Transverse colon (tissue), 4 donors: ENCODE measurements at regions not wholly inside any gene's neighbourhood (a gene's known extent, or its start where the extent isn't known, plus 50 kb on each side); places are given as distances from the start of the nearest gene placed in this dataset.

Experiments
- DNase-seq: peaks from one replicate; pipeline ENCODE4 v3.0.0-alpha.2; 2019
- H3K27ac ChIP-seq, 4 donors: fragments of 200-600 bp; sonication (generic); 2 replicates each; pipeline ENCODE4 v1.5.1; 2016 to 2018; ENCODE audit warnings: inconsistent platforms in 4 of 4
- H3K27me3 ChIP-seq: fragments of 200-600 bp; sonication (generic); 2 replicates; pipeline ENCODE4 v1.5.1; 2017; ENCODE audit warnings: inconsistent platforms
- H3K36me3 ChIP-seq, 4 donors: fragments of 200-600 bp; sonication (generic); 2 replicates each; pipeline ENCODE4 v1.5.1; 2017 to 2019; ENCODE audit warnings: inconsistent platforms in 4 of 4
- H3K4me1 ChIP-seq, 4 donors: fragments of 200-600 bp; sonication (generic); 2 replicates each; pipeline ENCODE4 v1.5.1; 2017 to 2020; ENCODE audit warnings: inconsistent platforms in 4 of 4
- H3K4me3 ChIP-seq, 4 donors: fragments of 200-600 bp; sonication (generic); 1 replicate in 1 of 4; 2 replicates in 3 of 4; pipeline versions ENCODE4 v1.5.1 to v1.6.1; 2017 to 2019; ENCODE audit warnings: inconsistent platforms in 4 of 4
- H3K9me3 ChIP-seq, 2 donors: fragments of 200-600 bp; sonication (generic); 2 replicates each; pipeline ENCODE4 v1.5.1; 2017 to 2019; ENCODE audit warnings: inconsistent platforms in 2 of 2
- EP300 ChIP-seq: sonication (generic); formaldehyde crosslinking; IDR thresholded peaks from one replicate; pipeline ENCODE4 v1.6.1; 2017; ENCODE audit warnings: antibody characterized with exemption, low read depth
- POLR2A ChIP-seq: fragments of 450-650 bp; IDR thresholded peaks from one replicate; pipeline ENCODE4 v1.6.1; 2016; ENCODE audit warnings: antibody characterized with exemption, mild to moderate bottlenecking, moderate library complexity
- POLR2AphosphoS5 ChIP-seq, 3 donors: sonication (generic); formaldehyde crosslinking; IDR thresholded peaks; one replicate each; pipeline ENCODE4 v1.6.1; 2016; ENCODE audit warnings: antibody characterized with exemption in 3 of 3
- WGBS, 2 donors: methylation state at CpG; one replicate each; pipeline ENCODE4 v1.1.5; 2018; ENCODE audit warnings: low coverage in 1 of 2; 5-methylcytosine and 5-hydroxymethylcytosine counted together
- in situ Hi-C, 4 donors: fragments of 200-750 bp; cut with MboI; loops; one replicate each; pipeline versions ENCODE4 v1.15.0 to v1.15.1; 2017; ENCODE audit warnings: low sequenced_read_pairs in 3 of 4, low pct_ligation_motif_present in 1 of 4, low pct_unique_long_range_greater_than_20kb in 1 of 4
- intact Hi-C: fragments of 100-400 bp; cut with DNase I; formaldehyde crosslinking; loops from one replicate; pipeline ENCODE4 v1.15.1; 2023; ENCODE audit warnings: low total_unique reads
- TF ChIP-seq, protein P1 (sequence below), 5 experiments: fragments of 200-600 bp in 3 of 5; fragments of 450-650 bp in 2 of 5; sonication (generic) in 3 of 5; IDR thresholded peaks; 1 replicate in 2 of 5; 2 replicates in 3 of 5; pipeline ENCODE4 v1.5.1; 2016 to 2017; ENCODE audit warnings: antibody characterized with exemption in 5 of 5, inconsistent platforms in 3 of 5, mild to moderate bottlenecking in 2 of 5, moderate library complexity in 1 of 5

DNA sequence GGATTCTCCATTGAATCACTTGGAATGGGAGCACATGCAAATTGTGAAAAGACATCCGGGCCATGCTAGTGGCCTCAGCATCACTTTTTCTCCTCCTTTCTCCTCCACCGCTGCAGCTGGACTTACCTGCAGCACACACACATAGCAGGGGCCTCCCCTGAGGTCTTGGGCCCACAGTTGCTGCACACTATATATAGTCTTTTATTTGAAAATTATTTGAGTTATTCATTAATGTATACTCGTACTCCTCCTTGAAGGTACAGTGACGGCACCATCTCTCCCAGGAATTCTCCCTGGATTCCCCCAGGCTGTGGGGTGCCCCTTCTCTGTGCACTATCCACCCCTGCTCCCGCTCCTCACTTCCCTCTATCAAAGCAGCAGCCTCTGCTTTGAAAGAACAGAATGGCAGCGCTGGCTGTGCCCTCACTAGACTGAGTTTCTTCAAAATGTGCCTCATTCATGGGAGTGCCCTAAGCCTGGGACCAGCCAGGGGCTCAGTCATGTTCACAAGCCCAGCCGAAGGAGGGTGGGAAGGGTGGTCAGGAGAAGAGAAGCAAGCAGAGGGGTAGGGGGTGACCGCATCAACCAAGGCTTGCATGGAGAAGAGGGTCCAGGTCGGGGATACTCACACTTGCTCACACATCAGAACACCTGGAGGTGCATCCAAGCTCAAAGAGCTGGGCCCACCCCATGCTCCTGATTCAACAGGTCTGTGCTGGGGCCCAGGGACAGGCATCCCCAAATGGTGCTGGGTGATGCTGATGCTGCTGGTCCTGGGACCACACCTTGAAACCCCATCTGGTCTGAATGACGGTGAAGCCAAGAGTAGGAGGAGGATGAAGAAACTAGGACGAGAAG is 156.2 kb upstream of the ZMIZ1 start:
- intact Hi-C loops, result no loop called here

DNA sequence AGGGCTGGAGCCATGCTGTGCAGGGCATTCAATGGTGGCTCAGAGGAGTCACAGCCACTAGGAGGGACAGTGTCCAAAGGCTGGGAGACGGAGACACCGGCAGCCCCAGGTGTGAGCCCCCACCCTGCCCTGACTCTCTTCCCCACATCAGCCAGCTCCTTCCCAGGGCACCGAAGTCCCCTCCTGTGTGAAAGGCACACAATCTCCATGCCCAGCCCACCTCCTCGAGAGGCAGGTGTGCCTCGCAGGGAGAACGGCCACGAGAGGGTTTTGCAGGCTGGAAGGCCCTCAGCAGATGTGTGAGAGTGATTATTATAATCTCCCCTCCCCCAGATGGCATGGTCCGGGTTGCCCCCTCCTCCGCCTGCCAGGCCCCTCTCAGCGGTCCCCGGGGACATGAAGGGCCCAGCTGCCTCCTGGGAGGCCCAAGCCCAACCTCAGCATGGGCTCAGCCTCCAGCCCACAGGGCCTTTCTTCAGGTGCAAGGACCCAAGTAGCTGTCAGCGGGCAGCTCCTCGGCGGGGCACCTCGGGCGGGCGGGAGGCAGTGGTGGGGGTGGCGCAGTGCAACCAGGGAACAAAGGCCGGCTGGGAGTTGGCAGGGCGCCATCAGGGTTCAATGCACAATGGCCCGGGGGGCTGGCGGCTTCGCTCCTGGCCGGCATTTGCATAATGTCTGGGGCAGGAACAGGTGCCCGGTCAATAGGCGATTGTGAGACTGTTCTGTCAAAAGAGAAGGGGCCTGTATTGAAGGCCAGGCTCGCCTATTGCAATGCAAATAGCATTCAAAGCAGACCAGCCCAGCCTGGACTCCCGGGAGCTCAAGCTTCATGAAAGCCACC is 155.3 kb upstream of the ZMIZ1 start:
- no peaks in the 10 kb centered on the region for H3K27me3 ChIP-seq
- WGBS, 2 donors, result 54% methylated on average over 23 of the region's 28 CpGs; no CpG with 5 or more reads in 1 of the 2 donors
- intact Hi-C loops, result no loop called here
- no peaks in the 10 kb centered on the region for H3K36me3 ChIP-seq
- H3K4me1 ChIP-seq, result peaks cover 0 to 16% (median 6%) of the 10 kb centered on the region in 4 donors
- no peak overlapping the region for H3K4me3 ChIP-seq
- H3K27ac ChIP-seq, result no peak overlapping the region
- TF ChIP-seq, protein P1, sequence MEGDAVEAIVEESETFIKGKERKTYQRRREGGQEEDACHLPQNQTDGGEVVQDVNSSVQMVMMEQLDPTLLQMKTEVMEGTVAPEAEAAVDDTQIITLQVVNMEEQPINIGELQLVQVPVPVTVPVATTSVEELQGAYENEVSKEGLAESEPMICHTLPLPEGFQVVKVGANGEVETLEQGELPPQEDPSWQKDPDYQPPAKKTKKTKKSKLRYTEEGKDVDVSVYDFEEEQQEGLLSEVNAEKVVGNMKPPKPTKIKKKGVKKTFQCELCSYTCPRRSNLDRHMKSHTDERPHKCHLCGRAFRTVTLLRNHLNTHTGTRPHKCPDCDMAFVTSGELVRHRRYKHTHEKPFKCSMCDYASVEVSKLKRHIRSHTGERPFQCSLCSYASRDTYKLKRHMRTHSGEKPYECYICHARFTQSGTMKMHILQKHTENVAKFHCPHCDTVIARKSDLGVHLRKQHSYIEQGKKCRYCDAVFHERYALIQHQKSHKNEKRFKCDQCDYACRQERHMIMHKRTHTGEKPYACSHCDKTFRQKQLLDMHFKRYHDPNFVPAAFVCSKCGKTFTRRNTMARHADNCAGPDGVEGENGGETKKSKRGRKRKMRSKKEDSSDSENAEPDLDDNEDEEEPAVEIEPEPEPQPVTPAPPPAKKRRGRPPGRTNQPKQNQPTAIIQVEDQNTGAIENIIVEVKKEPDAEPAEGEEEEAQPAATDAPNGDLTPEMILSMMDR (IDR thresholded peaks at IDR 0.05), result no peak
- TF ChIP-seq EP300, result no peak
- TF ChIP-seq POLR2AphosphoS5 (IDR thresholded peaks at IDR 0.05), result no peak
- no peak for TF ChIP-seq POLR2A
- no peaks in the 10 kb centered on the region for H3K9me3 ChIP-seq
- in situ Hi-C loops, result no loop called here
- DNase-seq, result peak; percentile 76

More for the DNA sequence above, 156.2 kb upstream of the ZMIZ1 start:
- DNase-seq, result no peak
- TF ChIP-seq EP300 (no peak), POLR2AphosphoS5 (IDR thresholded peaks at IDR 0.05) (no peak), POLR2A (no peak)
- TF ChIP-seq, protein P1 (IDR thresholded peaks at IDR 0.05), result no peak
- no peak overlapping the region for H3K27ac ChIP-seq
- 62 to 87% methylated on average over 3 to 11 of the region's 11 CpGs for WGBS, 2 donors
- H3K4me3 ChIP-seq, result no peak overlapping the region
- no peaks in the 10 kb centered on the region for H3K27me3 ChIP-seq
- peaks cover 0 to 16% (median 6%) of the 10 kb centered on the region in 4 donors for H3K4me1 ChIP-seq
- no peaks in the 10 kb centered on the region for H3K36me3 ChIP-seq
- in situ Hi-C loops, result no loop called here
- H3K9me3 ChIP-seq, result no peaks in the 10 kb centered on the region

DNA sequence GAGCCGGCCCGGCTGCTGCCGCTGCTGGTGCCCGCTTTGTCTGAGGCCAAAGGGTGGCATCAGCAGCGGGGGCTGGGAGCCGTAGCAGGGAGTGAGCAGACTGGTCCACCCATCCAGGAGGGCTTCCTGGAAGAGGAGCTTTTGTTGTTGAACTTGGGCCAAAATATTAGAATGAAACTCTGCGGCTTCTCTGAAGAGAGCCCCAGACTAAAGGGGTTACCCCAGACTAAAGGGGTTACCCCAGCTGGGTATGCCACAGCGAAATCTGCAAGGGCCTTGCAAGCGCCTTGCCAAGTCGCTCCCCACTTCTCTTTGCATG is 154.7 kb upstream of the ZMIZ1 start:
- 55% methylated on average over 8 of the region's 10 CpGs; no CpG with 5 or more reads in 1 of the 2 donors for WGBS, 2 donors
- TF ChIP-seq, protein P1 (IDR thresholded peaks at IDR 0.05), result no peak
- TF ChIP-seq POLR2AphosphoS5 (IDR thresholded peaks at IDR 0.05), result no peak
- no peak for TF ChIP-seq EP300
- no peak for TF ChIP-seq POLR2A
- H3K27ac ChIP-seq, result no peak overlapping the region

DNA sequence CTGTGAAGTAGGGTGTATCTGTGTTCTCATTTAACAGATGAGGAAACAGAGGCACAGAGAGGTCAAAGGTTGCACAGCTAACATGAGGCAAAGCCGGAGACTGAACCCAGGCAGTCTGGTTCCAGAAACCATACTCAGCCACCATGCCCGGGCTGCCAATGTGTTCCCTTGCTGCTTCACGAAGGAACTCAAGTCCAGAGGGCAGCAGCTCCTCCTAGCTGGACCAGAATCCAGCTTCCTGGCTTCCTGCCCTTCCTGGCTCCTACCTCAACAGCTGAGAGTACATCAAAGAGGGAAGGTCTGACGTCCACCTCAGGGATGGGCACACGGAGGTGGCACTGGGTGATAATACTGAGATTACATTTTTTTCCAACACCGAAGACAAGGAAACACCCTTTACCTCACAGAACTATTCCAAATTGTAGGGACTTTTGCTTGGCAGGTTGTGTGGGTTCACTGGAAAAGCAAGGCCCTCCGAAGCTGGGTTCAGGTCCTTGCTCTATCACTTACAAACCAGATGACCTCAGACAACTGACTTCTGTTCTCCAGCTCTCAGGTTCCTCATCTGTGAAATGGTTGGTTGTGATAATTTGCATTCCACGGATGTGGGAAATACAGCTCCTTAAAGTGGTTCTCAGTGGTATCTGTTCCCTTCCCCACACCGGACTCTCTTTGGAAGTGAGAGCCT is 154.1 kb upstream of the ZMIZ1 start:
- no peak overlapping the region for H3K4me3 ChIP-seq
- TF ChIP-seq EP300 (no peak), POLR2A (no peak), POLR2AphosphoS5 (IDR thresholded peaks at IDR 0.05) (no peak)
- TF ChIP-seq, protein P1 (IDR thresholded peaks at IDR 0.05), result no peak
- H3K36me3 ChIP-seq, result no peaks in the 10 kb centered on the region
- no peaks in the 10 kb centered on the region for H3K9me3 ChIP-seq
- intact Hi-C loops, result no loop called here
- no peak overlapping the region for H3K27ac ChIP-seq
- H3K27me3 ChIP-seq, result no peaks in the 10 kb centered on the region
- in situ Hi-C loops, result no loop called here
- 52% methylated on average over 9 of the region's 9 CpGs; no CpG with 5 or more reads in 1 of the 2 donors for WGBS, 2 donors
- peaks cover 0 to 16% (median 6%) of the 10 kb centered on the region in 4 donors for H3K4me1 ChIP-seq
- DNase-seq, result peak; percentile 38

More for the DNA sequence above, 154.7 kb upstream of the ZMIZ1 start:
- no peak overlapping the region for H3K4me3 ChIP-seq
- intact Hi-C loops (no loop called here), in situ Hi-C loops (no loop called here)
- H3K4me1 ChIP-seq, result peaks cover 0 to 16% (median 6%) of the 10 kb centered on the region in 4 donors
- H3K27me3 ChIP-seq, result no peaks in the 10 kb centered on the region
- H3K9me3 ChIP-seq, result no peaks in the 10 kb centered on the region
- no peak for DNase-seq
- H3K36me3 ChIP-seq, result no peaks in the 10 kb centered on the region
